ENCODE measurements at regions not wholly inside any gene's neighbourhood (a gene's known extent, or its start where the extent isn't known, plus 50 kb on each side); places are given as distances from the start of the nearest gene placed in this dataset.
"Not testable (repeated sequence)": the region's sequence is repeated elsewhere in the genome, so short reads cannot be mapped to it uniquely, and the experiment has no call there.

DNA sequence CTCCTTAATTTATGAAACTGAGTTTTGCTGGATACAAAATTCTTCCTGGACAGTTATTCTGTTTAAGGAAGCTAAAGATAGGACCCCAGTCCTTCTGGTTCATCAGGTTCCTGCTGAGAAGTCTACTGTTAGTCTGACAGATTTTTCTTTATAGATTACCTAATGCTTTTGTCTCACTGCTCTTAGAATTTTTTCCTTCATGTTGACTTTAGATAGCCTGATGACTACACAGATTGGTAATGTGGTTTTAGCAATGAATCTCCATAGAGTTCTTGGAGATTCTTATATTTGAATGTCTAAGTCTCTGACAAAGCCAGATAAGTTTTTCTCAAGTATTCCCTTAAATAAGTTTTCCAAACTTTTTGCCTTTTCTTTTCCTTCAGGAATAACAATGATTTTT lies 419.7 kb downstream of the CDH10 start:
- DNase-seq (ENCODE audit: insufficient read length, low spot score) (no peak), FAIRE-seq (no peak)
- no peak for TF ChIP-seq CTCF (IDR thresholded peaks at IDR 0.05; ENCODE audit: insufficient read depth, missing control alignments)

DNA sequence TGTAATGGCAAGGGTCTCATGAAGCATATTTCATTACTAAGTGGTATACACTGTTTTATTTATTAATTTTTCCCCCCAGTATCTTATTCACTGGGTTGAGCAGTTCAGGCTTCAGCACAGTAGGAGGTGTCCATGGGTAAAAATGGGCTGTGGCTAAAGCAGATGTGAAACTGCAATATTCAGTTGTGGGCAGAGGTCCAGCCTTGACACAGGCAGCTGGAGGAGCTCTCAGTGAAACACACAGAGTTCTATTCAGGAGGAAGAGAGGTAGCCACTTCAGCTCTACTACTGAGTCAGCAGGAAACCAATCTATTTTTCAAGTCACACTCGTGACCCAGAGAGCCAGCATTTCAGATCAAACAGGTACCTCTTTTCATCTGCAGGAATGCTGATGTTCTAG lies 418.3 kb downstream of the CDH10 start:
- FAIRE-seq: no peak

GRCh38 chr5:24227881-24228280 lies 416.9 kb downstream of the CDH10 start:
- not testable (repeated sequence) for FAIRE-seq; DNase-seq (ENCODE audit: insufficient read length, low spot score)

More for the DNA sequence above, 418.3 kb downstream of the CDH10 start:
- DNase-seq (ENCODE audit: insufficient read length, low spot score): no peak
- TF ChIP-seq CTCF (IDR thresholded peaks at IDR 0.05; ENCODE audit: insufficient read depth, missing control alignments): no peak

- FAIRE-seq (no peak), DNase-seq (ENCODE audit: insufficient read length, low spot score) (no peak)
- no peak for TF ChIP-seq CTCF (IDR thresholded peaks at IDR 0.05; ENCODE audit: insufficient read depth, missing control alignments)
These were observed 412.7 kb downstream of the CDH10 start for GRCh38 chr5:24232041-24232440.

- FAIRE-seq: peak; percentile 48
These were observed 411.8 kb downstream of the CDH10 start for GRCh38 chr5:24232929-24233498.

DNA sequence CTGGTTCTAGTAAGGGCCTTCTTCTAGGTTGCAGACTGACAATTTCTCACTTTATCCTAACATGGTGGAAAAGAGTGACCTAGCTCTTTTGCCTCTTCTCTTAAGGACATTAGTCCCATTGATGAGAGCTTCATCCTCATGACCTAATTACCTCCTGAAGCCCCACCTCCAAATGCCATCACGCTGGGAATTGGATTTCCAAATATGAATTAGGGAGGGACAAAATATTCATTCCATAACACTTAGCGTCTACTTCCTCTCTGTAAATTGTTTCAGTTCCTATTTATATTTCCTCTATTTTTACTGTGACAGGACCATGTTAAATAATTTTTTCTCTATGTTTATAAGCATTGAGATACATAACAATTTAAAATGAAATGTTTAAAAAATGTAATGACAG lies 408.8 kb downstream of the CDH10 start:
- no peak for FAIRE-seq
- no peak for TF ChIP-seq CTCF (IDR thresholded peaks at IDR 0.05; ENCODE audit: insufficient read depth, missing control alignments)
- DNase-seq (ENCODE audit: insufficient read length, low spot score): no peak

More at GRCh38 chr5:24232929-24233498, 411.8 kb downstream of the CDH10 start:
- peak; percentile 40 for TF ChIP-seq CTCF (IDR thresholded peaks at IDR 0.05; ENCODE audit: insufficient read depth, missing control alignments)
- DNase-seq (ENCODE audit: insufficient read length, low spot score): no peak

DNA sequence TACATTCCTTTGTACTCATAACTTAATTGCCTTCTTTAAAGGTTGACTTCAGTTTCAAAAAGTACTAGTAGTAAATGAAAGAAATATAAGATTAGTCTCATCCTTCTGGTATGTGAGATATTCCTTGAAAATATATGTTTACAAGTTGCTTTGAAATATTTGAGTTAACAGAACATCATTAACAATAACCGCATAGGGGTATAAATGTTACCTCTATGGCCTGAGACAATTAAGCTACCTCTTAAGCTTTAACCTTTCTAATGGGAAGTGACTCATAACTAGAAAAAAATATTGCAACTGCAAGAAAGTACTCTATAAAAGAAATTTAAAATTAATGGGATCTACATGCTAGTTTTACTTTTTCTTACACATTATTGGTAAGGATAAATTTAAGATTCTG lies 399.0 kb downstream of the CDH10 start:
- DNase-seq (ENCODE audit: insufficient read length, low spot score): no peak
- FAIRE-seq: no peak
- no peak for TF ChIP-seq CTCF (IDR thresholded peaks at IDR 0.05; ENCODE audit: insufficient read depth, missing control alignments)

DNA sequence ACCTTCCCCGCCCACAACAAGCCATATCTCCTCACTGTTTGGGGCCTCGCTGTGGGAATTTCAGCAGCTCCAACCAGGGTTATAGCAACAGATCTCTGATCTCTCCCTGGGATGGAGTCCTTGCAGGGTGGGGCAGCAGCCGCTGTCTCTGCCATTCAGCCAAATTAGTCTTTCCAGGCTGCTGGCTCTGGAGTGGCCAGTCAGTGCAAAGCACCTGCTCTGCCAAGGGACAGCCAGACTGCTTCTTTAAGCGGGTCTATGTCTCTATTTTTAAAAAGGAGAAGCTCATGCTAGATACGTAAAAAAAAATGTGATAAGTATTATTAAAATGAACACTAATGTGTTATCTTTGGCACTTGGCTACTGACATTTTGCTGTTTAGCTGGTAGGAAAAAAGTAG lies 380.2 kb downstream of the CDH10 start:
- TF ChIP-seq CTCF (IDR thresholded peaks at IDR 0.05; ENCODE audit: insufficient read depth, missing control alignments): no peak
- DNase-seq (ENCODE audit: insufficient read length, low spot score) (no peak), FAIRE-seq (no peak)

Data from D721Med (cell line).